ENCODE measurements at regions not wholly inside any gene's neighbourhood (a gene's known extent, or its start where the extent isn't known, plus 50 kb on each side); places are given as distances from the start of the nearest gene placed in this dataset.

- DNase-seq (ENCODE audit: insufficient read length, low spot score) (no peak), FAIRE-seq (no peak)
- TF ChIP-seq POLR2A (IDR thresholded peaks at IDR 0.05; ENCODE audit: low read depth, low read length), result no peak
Measured at GRCh38 chr10:20958764-20959163, 61.7 kb upstream of the NEBL start.

DNA sequence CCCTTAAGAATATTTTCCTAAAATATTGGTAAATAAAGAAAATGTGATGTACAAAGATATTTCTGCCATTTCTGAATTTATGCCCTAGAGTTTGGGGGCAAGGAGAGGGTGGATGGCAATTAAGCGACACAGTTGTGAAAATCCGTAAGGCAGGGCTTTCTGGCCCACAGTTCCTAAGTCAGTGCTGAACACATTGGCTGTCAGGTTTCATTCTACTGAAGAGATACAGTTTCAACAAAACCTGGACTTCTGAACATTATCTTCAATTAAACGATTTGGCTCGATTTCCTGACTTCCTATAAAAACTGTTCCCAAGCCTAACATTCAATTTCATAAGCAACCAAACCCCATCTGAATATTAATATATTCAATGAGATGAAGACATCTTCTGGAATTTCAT is 61.1 kb upstream of the NEBL start:
- TF ChIP-seq POLR2A (IDR thresholded peaks at IDR 0.05; ENCODE audit: low read depth, low read length), result no peak
- DNase-seq (ENCODE audit: insufficient read length, low spot score) (no peak), FAIRE-seq (no peak)

DNA sequence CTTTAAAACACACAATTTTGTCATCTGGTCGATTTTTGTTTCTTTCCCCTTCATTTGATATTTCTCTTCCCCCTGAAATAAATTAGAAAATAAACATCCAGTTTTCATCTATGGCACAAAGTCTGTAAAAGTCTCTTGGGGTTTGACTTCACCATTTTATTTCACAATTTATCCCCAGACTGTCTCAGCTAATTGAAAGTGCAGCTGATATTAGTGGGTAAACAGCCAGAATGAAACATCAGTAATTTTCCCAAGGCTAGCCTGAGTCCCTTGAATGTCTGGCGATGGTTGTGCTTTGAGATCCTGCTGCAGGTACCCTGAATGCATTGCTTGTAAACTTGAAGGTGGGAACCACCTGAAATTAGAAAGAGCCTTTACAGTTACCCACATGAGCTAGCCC is 60.6 kb upstream of the NEBL start:
- no peak for DNase-seq (ENCODE audit: insufficient read length, low spot score)
- TF ChIP-seq POLR2A (IDR thresholded peaks at IDR 0.05; ENCODE audit: low read depth, low read length), result no peak
- FAIRE-seq, result no peak

GRCh38 chr10:20956843-20957242 is 59.7 kb upstream of the NEBL start:
- FAIRE-seq (no peak), DNase-seq (ENCODE audit: insufficient read length, low spot score) (no peak)
- TF ChIP-seq POLR2A (IDR thresholded peaks at IDR 0.05; ENCODE audit: low read depth, low read length), result no peak

DNA sequence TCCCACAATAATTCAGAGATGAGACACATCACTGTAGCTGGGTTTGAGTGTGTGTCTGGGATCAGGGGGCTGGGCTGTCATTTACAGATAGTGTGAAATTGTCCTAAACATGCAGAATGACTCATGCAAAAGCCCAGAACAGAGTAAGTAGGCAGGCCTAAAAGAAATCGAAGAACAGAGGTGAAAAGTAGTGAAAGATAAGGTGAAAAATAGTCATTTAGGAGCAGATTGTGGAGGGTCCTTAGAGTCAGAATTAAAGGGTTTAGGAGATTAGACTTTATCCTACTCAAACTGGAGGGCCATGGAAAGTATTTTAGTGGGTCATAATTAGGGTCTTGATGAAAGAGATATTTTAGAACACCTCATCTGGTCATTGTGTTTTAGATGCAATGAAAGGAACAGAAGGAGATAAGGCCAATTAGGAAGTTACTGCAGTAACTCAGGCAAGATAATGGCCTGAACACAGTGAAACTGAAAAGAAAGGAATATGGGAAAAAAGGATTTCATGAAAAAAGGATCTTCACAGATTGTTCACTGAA is 58.3 kb upstream of the NEBL start:
- FAIRE-seq, result no peak
- no peak for DNase-seq (ENCODE audit: insufficient read length, low spot score)
- no peak for TF ChIP-seq POLR2A (IDR thresholded peaks at IDR 0.05; ENCODE audit: low read depth, low read length)

DNA sequence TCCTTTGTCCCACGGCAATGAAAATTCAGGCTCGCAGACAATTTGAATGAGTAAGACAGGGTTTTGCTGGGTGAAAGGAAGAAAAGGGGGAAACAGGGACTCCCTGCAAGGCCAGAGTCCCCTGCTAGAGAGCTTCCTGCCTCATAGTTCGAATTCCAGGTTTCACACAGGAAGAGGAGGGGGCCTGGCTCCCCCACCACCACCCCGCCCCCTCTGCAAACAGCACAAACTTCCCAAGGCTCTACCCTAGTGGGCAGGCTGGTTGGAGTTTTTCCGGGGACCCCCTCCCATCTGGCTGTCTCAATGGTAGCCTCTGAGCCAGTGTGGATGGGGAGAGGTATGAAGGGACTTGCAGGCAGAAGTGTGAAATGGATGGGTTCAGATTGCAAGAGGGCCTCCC is 57.4 kb upstream of the NEBL start:
- DNase-seq (ENCODE audit: insufficient read length, low spot score) (no peak), FAIRE-seq (no peak)
- TF ChIP-seq POLR2A (IDR thresholded peaks at IDR 0.05; ENCODE audit: low read depth, low read length), result no peak

- FAIRE-seq (no peak), DNase-seq (ENCODE audit: insufficient read length, low spot score) (no peak)
- TF ChIP-seq POLR2A (IDR thresholded peaks at IDR 0.05; ENCODE audit: low read depth, low read length), result no peak
Measured at GRCh38 chr10:20953120-20953519, 56.0 kb upstream of the NEBL start.

- DNase-seq (ENCODE audit: insufficient read length, low spot score), result no peak
- FAIRE-seq, result no peak
Measured at GRCh38 chr10:20949967-20950366, 52.9 kb upstream of the NEBL start.

DNA sequence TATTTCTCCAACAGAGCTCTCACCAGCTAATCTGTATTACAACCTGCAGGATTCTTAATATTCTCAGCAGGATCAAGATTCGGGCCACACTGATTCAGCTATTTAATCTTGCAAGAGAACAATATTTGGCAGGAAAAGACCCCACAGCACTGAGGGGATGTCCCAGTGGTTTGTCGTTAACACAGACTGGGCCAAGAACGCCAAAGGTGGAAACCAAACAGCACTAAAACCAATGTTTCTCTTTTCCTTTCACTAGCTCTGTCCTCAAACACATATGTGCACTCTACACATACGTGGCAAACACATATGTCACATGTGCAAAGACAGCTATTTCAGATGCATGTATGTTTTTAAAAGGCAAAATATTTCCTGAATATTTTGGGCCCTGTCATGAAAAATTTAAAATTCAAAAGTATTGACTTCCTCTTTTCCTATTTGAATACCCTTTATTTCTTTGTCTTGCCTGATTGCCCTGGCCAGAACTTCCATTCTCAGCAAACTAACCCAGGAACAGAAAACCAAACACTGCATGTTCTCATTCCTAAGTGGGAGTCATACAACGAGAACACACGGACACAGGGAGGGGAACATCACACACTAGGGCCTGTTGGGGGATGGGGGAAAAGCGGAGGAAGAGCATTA is 51.7 kb upstream of the NEBL start:
- TF ChIP-seq POLR2A (IDR thresholded peaks at IDR 0.05; ENCODE audit: low read depth, low read length), result no peak
- no peak for DNase-seq (ENCODE audit: insufficient read length, low spot score)
- FAIRE-seq, result no peak

More at GRCh38 chr10:20949967-20950366, 52.9 kb upstream of the NEBL start:
- TF ChIP-seq POLR2A (IDR thresholded peaks at IDR 0.05; ENCODE audit: low read depth, low read length), result no peak

Data from H54 (cell line).